DND-41 (cell line): ENCODE measurements at regions not wholly inside any gene's neighbourhood (a gene's known extent, or its start where the extent isn't known, plus 50 kb on each side); places are given as distances from the start of the nearest gene placed in this dataset.

ENCODE experiments used
- EZH2 ChIP-seq: IDR thresholded peaks from 3 replicates; pipeline ENCODE4 v1.6.1; 2012; ENCODE audit warnings: borderline replicate concordance, low read depth, mild to moderate bottlenecking, moderate library complexity, low read length, inconsistent platforms; ENCODE audit not compliant: severe bottlenecking
- TF ChIP-seq, protein P1 (sequence below): IDR thresholded peaks from 2 replicates; pipeline ENCODE4 v1.5.1; 2012; ENCODE audit warnings: borderline replicate concordance, low read length, moderate library complexity, mild to moderate bottlenecking; ENCODE audit not compliant: poor library complexity, severe bottlenecking; ENCODE audit errors: extremely low read depth

GRCh38 chr13:110777251-110777820, 63.8 kb downstream of the ING1 start:
- TF ChIP-seq, protein P1, sequence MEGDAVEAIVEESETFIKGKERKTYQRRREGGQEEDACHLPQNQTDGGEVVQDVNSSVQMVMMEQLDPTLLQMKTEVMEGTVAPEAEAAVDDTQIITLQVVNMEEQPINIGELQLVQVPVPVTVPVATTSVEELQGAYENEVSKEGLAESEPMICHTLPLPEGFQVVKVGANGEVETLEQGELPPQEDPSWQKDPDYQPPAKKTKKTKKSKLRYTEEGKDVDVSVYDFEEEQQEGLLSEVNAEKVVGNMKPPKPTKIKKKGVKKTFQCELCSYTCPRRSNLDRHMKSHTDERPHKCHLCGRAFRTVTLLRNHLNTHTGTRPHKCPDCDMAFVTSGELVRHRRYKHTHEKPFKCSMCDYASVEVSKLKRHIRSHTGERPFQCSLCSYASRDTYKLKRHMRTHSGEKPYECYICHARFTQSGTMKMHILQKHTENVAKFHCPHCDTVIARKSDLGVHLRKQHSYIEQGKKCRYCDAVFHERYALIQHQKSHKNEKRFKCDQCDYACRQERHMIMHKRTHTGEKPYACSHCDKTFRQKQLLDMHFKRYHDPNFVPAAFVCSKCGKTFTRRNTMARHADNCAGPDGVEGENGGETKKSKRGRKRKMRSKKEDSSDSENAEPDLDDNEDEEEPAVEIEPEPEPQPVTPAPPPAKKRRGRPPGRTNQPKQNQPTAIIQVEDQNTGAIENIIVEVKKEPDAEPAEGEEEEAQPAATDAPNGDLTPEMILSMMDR, result no peak
- no peak for TF ChIP-seq EZH2
